HG03066 (cell line): ENCODE measurements at regions not wholly inside any gene's neighbourhood (a gene's known extent, or its start where the extent isn't known, plus 50 kb on each side); places are given as distances from the start of the nearest gene placed in this dataset.

Source experiments
- ATAC-seq: cut with Tn5 transposase; IDR thresholded peaks from one replicate; pipeline ENCODE4 v1.9.1; 2021; ENCODE audit warnings: low read depth; ENCODE audit not compliant: unreplicated experiment

GRCh38 chr15:100718075-100718980 lies 115.9 kb downstream of the ASB7 start:
- no peak for ATAC-seq

DNA sequence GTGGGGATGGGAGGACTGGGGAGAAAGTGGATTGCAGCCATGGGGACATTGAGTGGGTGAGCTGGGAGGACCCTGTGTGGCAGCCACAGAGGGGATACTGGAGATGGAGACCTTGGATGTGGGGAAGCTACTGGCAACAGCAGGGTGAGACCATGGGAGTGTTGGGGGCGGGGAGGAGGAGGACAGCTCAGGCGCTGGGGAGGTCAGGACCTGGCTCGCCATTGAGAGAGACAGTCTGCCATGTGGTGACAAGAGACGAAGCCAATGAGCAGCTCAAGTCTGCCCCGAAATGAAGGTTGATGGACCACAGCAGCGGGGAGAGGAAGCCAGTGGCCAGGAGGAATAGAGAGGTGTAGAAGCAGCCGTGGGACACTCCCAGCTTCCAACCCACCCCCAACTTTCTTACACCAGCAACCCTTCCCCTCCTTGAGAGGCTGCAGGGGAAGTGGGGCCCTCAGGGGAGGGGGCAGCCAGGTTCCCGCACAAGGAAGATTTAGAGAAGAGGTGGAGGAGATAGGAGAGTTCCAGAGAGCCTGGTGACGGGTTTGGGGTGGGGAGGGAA lies 118.1 kb downstream of the ASB7 start:
- ATAC-seq, result no peak

- ATAC-seq, result no peak
These were observed 119.6 kb downstream of the ASB7 start for GRCh38 chr15:100721758-100722550.

GRCh38 chr15:100722551-100723314 lies 120.3 kb downstream of the ASB7 start:
- no peak for ATAC-seq

DNA sequence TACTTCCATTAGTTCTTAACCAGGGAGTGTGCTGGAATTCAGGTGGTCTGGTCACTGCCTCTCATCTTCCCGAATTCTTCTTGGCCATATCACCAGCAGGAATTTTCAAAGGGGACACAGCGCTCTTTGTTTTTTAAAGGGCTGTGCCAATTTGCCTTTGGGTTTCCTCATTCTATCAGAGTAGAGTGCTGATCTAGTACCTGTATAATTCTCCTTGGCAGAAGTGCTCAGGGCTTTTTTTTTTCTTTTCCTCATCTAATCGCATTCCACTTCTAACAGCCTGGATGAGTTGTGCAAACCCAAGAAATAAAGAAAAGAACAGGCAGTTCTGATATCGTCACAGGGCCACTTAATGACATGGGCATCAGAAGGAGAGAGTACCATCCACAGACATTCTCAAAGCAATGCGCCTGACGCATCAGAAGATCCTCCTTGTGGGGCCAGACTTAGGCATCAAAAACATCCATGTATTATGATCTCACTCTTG lies 121.0 kb downstream of the ASB7 start:
- no peak for ATAC-seq

GRCh38 chr15:100725121-100726069 lies 123.0 kb downstream of the ASB7 start:
- ATAC-seq, result no peak

GRCh38 chr15:100726070-100726420 lies 123.7 kb downstream of the ASB7 start:
- no peak for ATAC-seq

GRCh38 chr15:100726421-100727190 lies 124.2 kb downstream of the ASB7 start:
- no peak for ATAC-seq

DNA sequence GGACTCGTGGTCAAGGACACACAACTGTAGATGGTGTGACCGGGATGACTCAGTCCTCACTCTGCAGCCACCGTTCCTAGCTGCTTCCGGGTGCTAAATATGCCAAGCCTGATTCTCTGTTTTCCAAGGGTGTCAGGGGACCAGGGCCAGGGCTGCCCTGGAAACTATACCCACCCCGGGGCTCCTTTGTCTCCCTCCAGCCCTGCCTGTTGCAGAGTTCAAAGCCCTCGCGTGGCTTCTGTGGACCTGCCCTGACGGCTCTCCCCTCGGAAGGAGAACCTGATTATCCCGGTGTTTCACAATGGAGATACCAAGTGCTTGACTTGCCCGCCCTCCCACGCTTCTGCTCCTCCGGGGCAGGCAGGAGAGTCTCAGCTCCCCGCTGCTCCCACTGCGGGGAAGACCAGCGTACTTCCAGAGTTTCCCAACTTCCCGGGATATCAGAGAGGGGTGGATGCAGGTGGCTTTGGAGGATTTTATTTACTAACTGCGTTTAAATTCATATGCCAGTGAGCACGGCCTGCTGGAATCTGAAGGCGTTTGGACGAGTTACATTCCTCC lies 125.0 kb downstream of the ASB7 start:
- no peak for ATAC-seq

GRCh38 chr15:100728371-100729201 lies 126.2 kb downstream of the ASB7 start:
- no peak for ATAC-seq

DNA sequence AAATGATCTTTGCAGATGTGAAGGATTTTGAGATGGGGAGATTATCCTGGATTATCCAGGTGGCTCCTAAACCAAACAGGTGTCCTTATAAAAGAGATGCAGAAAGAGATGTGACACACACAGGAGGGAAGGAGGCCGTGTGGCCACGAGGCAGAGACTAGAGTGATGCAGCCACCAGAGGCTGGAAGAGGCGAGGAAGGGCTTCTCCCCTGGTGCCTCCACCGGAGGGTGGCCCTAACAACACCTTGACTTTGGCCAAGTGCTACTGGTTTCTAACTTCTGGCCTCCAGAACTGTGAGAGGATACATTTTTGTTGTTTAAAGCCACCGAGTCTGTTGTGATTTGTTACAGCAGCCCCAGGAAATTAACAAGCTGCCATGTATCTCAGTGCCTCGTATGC lies 127.1 kb downstream of the ASB7 start:
- no peak for ATAC-seq

- no peak for ATAC-seq
These were observed 127.7 kb downstream of the ASB7 start for GRCh38 chr15:100730129-100730528.

- no peak for ATAC-seq
These were observed 128.4 kb downstream of the ASB7 start for GRCh38 chr15:100730655-100731266.

GRCh38 chr15:100731267-100732152 lies 129.1 kb downstream of the ASB7 start:
- ATAC-seq, result no peak

GRCh38 chr15:100732211-100733055 lies 130.0 kb downstream of the ASB7 start:
- ATAC-seq, result no peak
